ENCODE measurements at regions not wholly inside any gene's neighbourhood (a gene's known extent, or its start where the extent isn't known, plus 50 kb on each side); places are given as distances from the start of the nearest gene placed in this dataset.

DNA sequence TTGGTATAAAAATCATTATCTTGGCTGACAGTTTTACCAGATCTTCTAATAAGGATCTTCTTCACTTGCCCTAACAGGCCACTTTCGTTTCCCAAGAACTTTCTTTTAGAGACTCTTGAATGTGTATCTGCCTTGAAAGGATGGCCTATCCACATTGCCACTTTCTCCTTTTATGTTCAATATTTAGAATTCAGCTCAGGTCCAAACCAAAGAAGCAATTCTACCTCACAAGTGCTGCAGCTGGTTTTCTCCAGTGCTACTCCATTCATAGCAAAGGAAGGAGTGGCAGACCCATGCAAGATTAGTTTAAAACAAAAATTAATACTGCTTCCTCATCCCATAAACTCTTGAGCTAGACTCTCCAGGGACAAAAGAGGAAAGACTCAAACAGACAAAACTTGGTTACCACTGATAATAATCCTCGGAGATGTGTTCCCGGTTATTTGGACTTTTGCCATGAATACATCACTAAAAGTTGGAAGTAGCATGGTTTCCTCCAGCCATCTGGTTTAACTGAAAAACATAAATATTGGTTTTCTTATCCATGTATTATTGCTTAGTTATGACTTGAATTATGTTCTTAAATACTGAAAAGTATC lies 401.8 kb downstream of the PABPC4L start:
- Histone ChIP-seq H3K4me3 (replicated peaks; ENCODE audit: insufficient read depth, low read length) (no peak overlapping the region), H3K27ac (replicated peaks) (no peak overlapping the region), H3K27me3 (ENCODE audit: insufficient read depth, poor library complexity, severe bottlenecking) (no peaks in the 10 kb centered on the region)
- no peak for DNase-seq (ENCODE audit: low read depth in 1 of 2, low spot score in 1 of 2)
- TF ChIP-seq, protein P1, sequence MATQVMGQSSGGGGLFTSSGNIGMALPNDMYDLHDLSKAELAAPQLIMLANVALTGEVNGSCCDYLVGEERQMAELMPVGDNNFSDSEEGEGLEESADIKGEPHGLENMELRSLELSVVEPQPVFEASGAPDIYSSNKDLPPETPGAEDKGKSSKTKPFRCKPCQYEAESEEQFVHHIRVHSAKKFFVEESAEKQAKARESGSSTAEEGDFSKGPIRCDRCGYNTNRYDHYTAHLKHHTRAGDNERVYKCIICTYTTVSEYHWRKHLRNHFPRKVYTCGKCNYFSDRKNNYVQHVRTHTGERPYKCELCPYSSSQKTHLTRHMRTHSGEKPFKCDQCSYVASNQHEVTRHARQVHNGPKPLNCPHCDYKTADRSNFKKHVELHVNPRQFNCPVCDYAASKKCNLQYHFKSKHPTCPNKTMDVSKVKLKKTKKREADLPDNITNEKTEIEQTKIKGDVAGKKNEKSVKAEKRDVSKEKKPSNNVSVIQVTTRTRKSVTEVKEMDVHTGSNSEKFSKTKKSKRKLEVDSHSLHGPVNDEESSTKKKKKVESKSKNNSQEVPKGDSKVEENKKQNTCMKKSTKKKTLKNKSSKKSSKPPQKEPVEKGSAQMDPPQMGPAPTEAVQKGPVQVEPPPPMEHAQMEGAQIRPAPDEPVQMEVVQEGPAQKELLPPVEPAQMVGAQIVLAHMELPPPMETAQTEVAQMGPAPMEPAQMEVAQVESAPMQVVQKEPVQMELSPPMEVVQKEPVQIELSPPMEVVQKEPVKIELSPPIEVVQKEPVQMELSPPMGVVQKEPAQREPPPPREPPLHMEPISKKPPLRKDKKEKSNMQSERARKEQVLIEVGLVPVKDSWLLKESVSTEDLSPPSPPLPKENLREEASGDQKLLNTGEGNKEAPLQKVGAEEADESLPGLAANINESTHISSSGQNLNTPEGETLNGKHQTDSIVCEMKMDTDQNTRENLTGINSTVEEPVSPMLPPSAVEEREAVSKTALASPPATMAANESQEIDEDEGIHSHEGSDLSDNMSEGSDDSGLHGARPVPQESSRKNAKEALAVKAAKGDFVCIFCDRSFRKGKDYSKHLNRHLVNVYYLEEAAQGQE (IDR thresholded peaks at IDR 0.05; ENCODE audit: insufficient replicate concordance, low read depth), result no peak
- TF ChIP-seq SPI1 (IDR thresholded peaks at IDR 0.05; ENCODE audit: borderline replicate concordance, low read depth) (no peak), GABPA (IDR thresholded peaks at IDR 0.05; ENCODE audit: low read depth) (no peak), POLR2AphosphoS5 (IDR thresholded peaks at IDR 0.05; ENCODE audit: low read depth) (no peak)
- TF ChIP-seq, protein P2, sequence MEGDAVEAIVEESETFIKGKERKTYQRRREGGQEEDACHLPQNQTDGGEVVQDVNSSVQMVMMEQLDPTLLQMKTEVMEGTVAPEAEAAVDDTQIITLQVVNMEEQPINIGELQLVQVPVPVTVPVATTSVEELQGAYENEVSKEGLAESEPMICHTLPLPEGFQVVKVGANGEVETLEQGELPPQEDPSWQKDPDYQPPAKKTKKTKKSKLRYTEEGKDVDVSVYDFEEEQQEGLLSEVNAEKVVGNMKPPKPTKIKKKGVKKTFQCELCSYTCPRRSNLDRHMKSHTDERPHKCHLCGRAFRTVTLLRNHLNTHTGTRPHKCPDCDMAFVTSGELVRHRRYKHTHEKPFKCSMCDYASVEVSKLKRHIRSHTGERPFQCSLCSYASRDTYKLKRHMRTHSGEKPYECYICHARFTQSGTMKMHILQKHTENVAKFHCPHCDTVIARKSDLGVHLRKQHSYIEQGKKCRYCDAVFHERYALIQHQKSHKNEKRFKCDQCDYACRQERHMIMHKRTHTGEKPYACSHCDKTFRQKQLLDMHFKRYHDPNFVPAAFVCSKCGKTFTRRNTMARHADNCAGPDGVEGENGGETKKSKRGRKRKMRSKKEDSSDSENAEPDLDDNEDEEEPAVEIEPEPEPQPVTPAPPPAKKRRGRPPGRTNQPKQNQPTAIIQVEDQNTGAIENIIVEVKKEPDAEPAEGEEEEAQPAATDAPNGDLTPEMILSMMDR (IDR thresholded peaks at IDR 0.05; ENCODE audit: insufficient read depth, low read length), result no peak

DNA sequence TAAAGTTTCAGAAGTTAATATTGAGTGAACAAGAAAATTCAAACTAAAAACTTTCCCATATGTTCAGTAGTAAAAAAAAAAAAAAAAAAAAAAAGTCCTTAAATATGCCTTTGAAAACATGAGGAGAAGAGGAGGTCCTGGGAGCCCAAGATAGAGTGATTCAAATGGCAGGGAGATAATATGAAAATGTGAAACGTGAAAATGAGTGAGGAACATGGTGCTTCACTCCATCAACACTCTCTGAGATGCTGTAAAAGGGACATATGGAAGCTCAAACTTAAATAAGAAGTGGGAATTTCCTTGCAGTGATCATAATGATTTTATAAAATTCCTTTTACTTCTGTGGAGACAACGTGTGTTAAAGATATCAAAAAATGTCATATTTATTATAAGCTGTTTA lies 423.9 kb downstream of the PABPC4L start:
- H3K27ac ChIP-seq (replicated peaks), result no peak overlapping the region
- no peak overlapping the region for H3K4me3 ChIP-seq (replicated peaks; ENCODE audit: insufficient read depth, low read length)
- no peak for DNase-seq (ENCODE audit: low read depth in 1 of 2, low spot score in 1 of 2)
- no peaks in the 10 kb centered on the region for H3K27me3 ChIP-seq (ENCODE audit: insufficient read depth, poor library complexity, severe bottlenecking)
- TF ChIP-seq, protein P1 (IDR thresholded peaks at IDR 0.05; ENCODE audit: insufficient replicate concordance, low read depth), result no peak
- TF ChIP-seq GABPA (IDR thresholded peaks at IDR 0.05; ENCODE audit: low read depth), result no peak
- TF ChIP-seq SPI1 (IDR thresholded peaks at IDR 0.05; ENCODE audit: borderline replicate concordance, low read depth), result no peak
- no peak for TF ChIP-seq POLR2AphosphoS5 (IDR thresholded peaks at IDR 0.05; ENCODE audit: low read depth)
- TF ChIP-seq, protein P2 (IDR thresholded peaks at IDR 0.05; ENCODE audit: insufficient read depth, low read length), result no peak

DNA sequence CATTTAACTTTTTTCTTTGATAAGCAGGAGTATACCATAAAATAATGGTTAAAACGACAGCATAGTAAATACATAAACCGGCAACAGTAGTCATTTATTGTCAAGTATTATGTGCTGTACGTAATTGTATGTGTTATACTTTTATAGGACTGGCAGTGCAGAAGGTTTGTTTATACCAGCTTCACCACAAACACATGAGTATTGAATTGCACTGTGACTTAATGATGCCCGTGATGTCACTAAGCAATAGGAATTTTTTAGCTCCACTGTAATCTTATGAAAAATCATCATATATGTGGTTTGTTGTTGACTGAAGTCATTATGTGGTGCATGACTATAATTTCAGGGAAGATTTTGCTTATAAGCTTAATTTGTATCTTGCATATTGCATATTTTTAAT lies 424.6 kb downstream of the PABPC4L start:
- no peak for TF ChIP-seq SPI1 (IDR thresholded peaks at IDR 0.05; ENCODE audit: borderline replicate concordance, low read depth)
- TF ChIP-seq, protein P1 (IDR thresholded peaks at IDR 0.05; ENCODE audit: insufficient replicate concordance, low read depth), result no peak
- TF ChIP-seq POLR2AphosphoS5 (IDR thresholded peaks at IDR 0.05; ENCODE audit: low read depth), result no peak
- TF ChIP-seq GABPA (IDR thresholded peaks at IDR 0.05; ENCODE audit: low read depth), result no peak
- TF ChIP-seq, protein P2 (IDR thresholded peaks at IDR 0.05; ENCODE audit: insufficient read depth, low read length), result no peak
- H3K27me3 ChIP-seq (ENCODE audit: insufficient read depth, poor library complexity, severe bottlenecking), result no peaks in the 10 kb centered on the region
- DNase-seq (ENCODE audit: low read depth in 1 of 2, low spot score in 1 of 2), result no peak
- H3K4me3 ChIP-seq (replicated peaks; ENCODE audit: insufficient read depth, low read length), result no peak overlapping the region
- H3K27ac ChIP-seq (replicated peaks), result no peak overlapping the region
